SK-N-SH treated with all-trans-retinoic acid at 6 μM for 48 hours (cell line): ENCODE measurements at regions not wholly inside any gene's neighbourhood (a gene's known extent, or its start where the extent isn't known, plus 50 kb on each side); places are given as distances from the start of the nearest gene placed in this dataset.

Experiments used
- ATAC-seq: fragments of 200-7000 bp; cut with Tn5 transposase; 3 replicates; pipeline ENCODE4 v1.9.1; 2020; ENCODE audit warnings: mild to moderate bottlenecking, moderate library complexity
- ARNTL ChIP-seq: fragments of 450-650 bp; formaldehyde crosslinking; IDR thresholded peaks from 2 replicates; pipeline ENCODE4 v1.5.0; 2020; ENCODE audit warnings: low read depth, mild to moderate bottlenecking, moderate library complexity, borderline replicate concordance
- BACH2 ChIP-seq: fragments of 250-450 bp; sonication (Bioruptor Pico); IDR thresholded peaks from 2 replicates; pipeline ENCODE4 v1.9.0; 2021; ENCODE audit warnings: mild to moderate bottlenecking, borderline replicate concordance
- CSDC2 ChIP-seq: fragments of 250-450 bp; sonication (Bioruptor Pico); IDR thresholded peaks from 2 replicates; pipeline ENCODE4 v1.5.0; 2020; ENCODE audit warnings: mild to moderate bottlenecking, moderate library complexity
- ESRRG ChIP-seq: fragments of 250-450 bp; sonication (Bioruptor Pico); IDR thresholded peaks from 2 replicates; pipeline ENCODE4 v1.6.1; 2021; ENCODE audit warnings: mild to moderate bottlenecking
- GLIS3 ChIP-seq: fragments of 250-450 bp; sonication (Bioruptor Pico); IDR thresholded peaks from 2 replicates; pipeline ENCODE4 v1.5.0; 2020; ENCODE audit warnings: mild to moderate bottlenecking, moderate library complexity
- OSR1 ChIP-seq: fragments of 250-450 bp; sonication (Bioruptor Pico); IDR thresholded peaks from 2 replicates; pipeline ENCODE4 v1.8.0; 2022; ENCODE audit warnings: moderate library complexity, mild to moderate bottlenecking, inconsistent platforms
- PPARA ChIP-seq: fragments of 250-450 bp; sonication (Bioruptor Pico); IDR thresholded peaks from 2 replicates; pipeline ENCODE4 v1.5.0; 2020; ENCODE audit warnings: mild to moderate bottlenecking, borderline replicate concordance
- RARB ChIP-seq: fragments of 250-450 bp; sonication (Bioruptor Pico); IDR thresholded peaks from 2 replicates; pipeline ENCODE4 v1.8.0; 2021; ENCODE audit warnings: mild to moderate bottlenecking, moderate library complexity
- SNAI2 ChIP-seq: fragments of 250-450 bp; sonication (Bioruptor Pico); IDR thresholded peaks from 2 replicates; pipeline ENCODE4 v1.5.0; 2020; ENCODE audit warnings: mild to moderate bottlenecking, moderate library complexity
- TCF4 ChIP-seq: fragments of 250-450 bp; sonication (Bioruptor Pico); IDR thresholded peaks from 2 replicates; pipeline ENCODE4 v1.8.0; 2021; ENCODE audit warnings: mild to moderate bottlenecking, moderate library complexity, borderline replicate concordance
- TOX ChIP-seq: fragments of 250-450 bp; sonication (Bioruptor Pico); IDR thresholded peaks from 2 replicates; pipeline ENCODE4 v1.8.0; 2021; ENCODE audit warnings: mild to moderate bottlenecking, moderate library complexity, borderline replicate concordance
- ZC3H10 ChIP-seq: fragments of 250-450 bp; sonication (Bioruptor Pico); IDR thresholded peaks from 2 replicates; pipeline ENCODE4 v1.5.1; 2021; ENCODE audit warnings: mild to moderate bottlenecking, moderate library complexity
- ZFP3 ChIP-seq: fragments of 250-450 bp; sonication (Bioruptor Pico); IDR thresholded peaks from 2 replicates; pipeline ENCODE4 v1.5.0; 2020; ENCODE audit warnings: mild to moderate bottlenecking, moderate library complexity
- ZFP30 ChIP-seq: fragments of 450-650 bp; formaldehyde crosslinking; IDR thresholded peaks from 2 replicates; pipeline ENCODE4 v1.5.0; 2022; ENCODE audit warnings: mild to moderate bottlenecking, moderate library complexity
- ZNF565 ChIP-seq: fragments of 450-650 bp; formaldehyde crosslinking; conservative IDR thresholded peaks from 2 replicates; pipeline ENCODE4 v1.5.0; 2020; ENCODE audit warnings: low read depth, mild to moderate bottlenecking, moderate library complexity
- ZNF70 ChIP-seq: fragments of 450-650 bp; formaldehyde crosslinking; IDR thresholded peaks from 2 replicates; pipeline ENCODE4 v1.5.0; 2020; ENCODE audit warnings: mild to moderate bottlenecking, moderate library complexity
- ZNF8 ChIP-seq: fragments of 450-650 bp; formaldehyde crosslinking; IDR thresholded peaks from 2 replicates; pipeline ENCODE4 v1.5.0; 2020; ENCODE audit warnings: mild to moderate bottlenecking, moderate library complexity
- TF ChIP-seq, protein P1 (sequence below): fragments of 250-450 bp; sonication (Bioruptor Pico); IDR thresholded peaks from 2 replicates; pipeline ENCODE4 v1.8.0; 2020; ENCODE audit warnings: mild to moderate bottlenecking, moderate library complexity, borderline replicate concordance
- TF ChIP-seq, protein P2 (sequence below): fragments of 250-450 bp; sonication (Bioruptor Pico); IDR thresholded peaks from 2 replicates; pipeline ENCODE4 v1.5.1; 2020; ENCODE audit warnings: low read depth, mild to moderate bottlenecking, moderate library complexity
- TF ChIP-seq, protein P3 (sequence below): fragments of 250-450 bp; sonication (Bioruptor Pico); IDR thresholded peaks from 2 replicates; pipeline ENCODE4 v1.8.0; 2021; ENCODE audit warnings: low read depth, mild to moderate bottlenecking, moderate library complexity, borderline replicate concordance
- TF ChIP-seq, protein P4 (sequence below): fragments of 250-450 bp; sonication (Bioruptor Pico); IDR thresholded peaks from 2 replicates; pipeline ENCODE4 v1.5.1; 2021; ENCODE audit warnings: mild to moderate bottlenecking, moderate library complexity
- TF ChIP-seq, protein P5 (sequence below): fragments of 250-450 bp; sonication (Bioruptor Pico); IDR thresholded peaks from 2 replicates; pipeline ENCODE4 v1.5.0; 2020; ENCODE audit warnings: mild to moderate bottlenecking, moderate library complexity

DNA sequence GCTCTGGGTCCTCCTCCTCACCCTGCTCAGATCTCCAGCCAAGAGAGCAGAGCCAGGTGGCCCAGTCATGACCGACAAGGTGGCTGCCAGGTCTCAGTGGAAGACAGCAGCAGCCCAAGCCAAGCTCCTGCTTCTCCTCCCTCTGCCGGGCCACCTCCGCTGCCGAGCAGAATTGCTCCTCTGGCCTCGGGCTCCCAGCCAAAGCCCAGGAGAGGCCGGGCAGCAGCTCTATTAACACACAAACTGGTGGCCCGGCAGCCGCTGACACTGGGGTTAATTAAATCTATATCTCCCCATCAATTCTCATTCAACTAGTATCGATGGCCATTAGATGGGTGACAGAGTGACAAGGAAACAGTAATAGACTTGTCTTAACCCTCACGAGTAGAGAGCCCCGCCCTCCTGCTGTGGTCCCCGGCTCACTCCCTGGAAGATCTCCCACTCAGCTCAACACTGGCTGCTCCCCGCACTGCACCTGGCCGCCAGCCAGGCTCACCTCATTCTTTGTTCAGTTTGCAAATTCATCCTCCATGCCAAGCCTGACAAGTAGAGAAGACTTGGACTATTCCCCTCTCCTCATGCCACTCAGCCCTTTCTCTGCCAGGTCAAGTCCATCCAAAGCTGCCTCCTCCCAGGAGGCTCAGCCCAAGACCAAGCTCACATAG lies 74.1 kb upstream of the UNC5B start:
- no peak for ATAC-seq
- TF ChIP-seq TCF4 (CRISPR knock-in tag) (no peak), CSDC2 (CRISPR knock-in tag) (no peak), BACH2 (CRISPR knock-in tag) (no peak), ZNF565 (CRISPR knock-in tag) (no peak), SNAI2 (CRISPR knock-in tag) (no peak), ZNF8 (no peak), ARNTL (CRISPR knock-in tag) (no peak), GLIS3 (CRISPR knock-in tag) (no peak), ZFP30 (CRISPR knock-in tag) (no peak), TOX (no peak), RARB (CRISPR knock-in tag) (no peak), OSR1 (CRISPR knock-in tag) (no peak), ESRRG (CRISPR knock-in tag) (no peak), ZFP3 (CRISPR knock-in tag) (no peak), ZC3H10 (no peak)
- TF ChIP-seq, protein P1, sequence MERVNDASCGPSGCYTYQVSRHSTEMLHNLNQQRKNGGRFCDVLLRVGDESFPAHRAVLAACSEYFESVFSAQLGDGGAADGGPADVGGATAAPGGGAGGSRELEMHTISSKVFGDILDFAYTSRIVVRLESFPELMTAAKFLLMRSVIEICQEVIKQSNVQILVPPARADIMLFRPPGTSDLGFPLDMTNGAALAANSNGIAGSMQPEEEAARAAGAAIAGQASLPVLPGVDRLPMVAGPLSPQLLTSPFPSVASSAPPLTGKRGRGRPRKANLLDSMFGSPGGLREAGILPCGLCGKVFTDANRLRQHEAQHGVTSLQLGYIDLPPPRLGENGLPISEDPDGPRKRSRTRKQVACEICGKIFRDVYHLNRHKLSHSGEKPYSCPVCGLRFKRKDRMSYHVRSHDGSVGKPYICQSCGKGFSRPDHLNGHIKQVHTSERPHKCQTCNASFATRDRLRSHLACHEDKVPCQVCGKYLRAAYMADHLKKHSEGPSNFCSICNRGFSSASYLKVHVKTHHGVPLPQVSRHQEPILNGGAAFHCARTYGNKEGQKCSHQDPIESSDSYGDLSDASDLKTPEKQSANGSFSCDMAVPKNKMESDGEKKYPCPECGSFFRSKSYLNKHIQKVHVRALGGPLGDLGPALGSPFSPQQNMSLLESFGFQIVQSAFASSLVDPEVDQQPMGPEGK (CRISPR knock-in tag), result no peak
- TF ChIP-seq, protein P2, sequence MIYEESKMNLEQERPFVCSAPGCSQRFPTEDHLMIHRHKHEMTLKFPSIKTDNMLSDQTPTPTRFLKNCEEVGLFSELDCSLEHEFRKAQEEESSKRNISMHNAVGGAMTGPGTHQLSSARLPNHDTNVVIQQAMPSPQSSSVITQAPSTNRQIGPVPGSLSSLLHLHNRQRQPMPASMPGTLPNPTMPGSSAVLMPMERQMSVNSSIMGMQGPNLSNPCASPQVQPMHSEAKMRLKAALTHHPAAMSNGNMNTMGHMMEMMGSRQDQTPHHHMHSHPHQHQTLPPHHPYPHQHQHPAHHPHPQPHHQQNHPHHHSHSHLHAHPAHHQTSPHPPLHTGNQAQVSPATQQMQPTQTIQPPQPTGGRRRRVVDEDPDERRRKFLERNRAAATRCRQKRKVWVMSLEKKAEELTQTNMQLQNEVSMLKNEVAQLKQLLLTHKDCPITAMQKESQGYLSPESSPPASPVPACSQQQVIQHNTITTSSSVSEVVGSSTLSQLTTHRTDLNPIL (CRISPR knock-in tag), result no peak
- TF ChIP-seq, protein P3, sequence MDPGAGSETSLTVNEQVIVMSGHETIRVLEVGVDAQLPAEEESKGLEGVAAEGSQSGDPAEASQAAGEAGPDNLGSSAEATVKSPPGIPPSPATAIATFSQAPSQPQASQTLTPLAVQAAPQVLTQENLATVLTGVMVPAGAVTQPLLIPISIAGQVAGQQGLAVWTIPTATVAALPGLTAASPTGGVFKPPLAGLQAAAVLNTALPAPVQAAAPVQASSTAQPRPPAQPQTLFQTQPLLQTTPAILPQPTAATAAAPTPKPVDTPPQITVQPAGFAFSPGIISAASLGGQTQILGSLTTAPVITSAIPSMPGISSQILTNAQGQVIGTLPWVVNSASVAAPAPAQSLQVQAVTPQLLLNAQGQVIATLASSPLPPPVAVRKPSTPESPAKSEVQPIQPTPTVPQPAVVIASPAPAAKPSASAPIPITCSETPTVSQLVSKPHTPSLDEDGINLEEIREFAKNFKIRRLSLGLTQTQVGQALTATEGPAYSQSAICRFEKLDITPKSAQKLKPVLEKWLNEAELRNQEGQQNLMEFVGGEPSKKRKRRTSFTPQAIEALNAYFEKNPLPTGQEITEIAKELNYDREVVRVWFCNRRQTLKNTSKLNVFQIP (CRISPR knock-in tag), result no peak
- TF ChIP-seq, protein P4, sequence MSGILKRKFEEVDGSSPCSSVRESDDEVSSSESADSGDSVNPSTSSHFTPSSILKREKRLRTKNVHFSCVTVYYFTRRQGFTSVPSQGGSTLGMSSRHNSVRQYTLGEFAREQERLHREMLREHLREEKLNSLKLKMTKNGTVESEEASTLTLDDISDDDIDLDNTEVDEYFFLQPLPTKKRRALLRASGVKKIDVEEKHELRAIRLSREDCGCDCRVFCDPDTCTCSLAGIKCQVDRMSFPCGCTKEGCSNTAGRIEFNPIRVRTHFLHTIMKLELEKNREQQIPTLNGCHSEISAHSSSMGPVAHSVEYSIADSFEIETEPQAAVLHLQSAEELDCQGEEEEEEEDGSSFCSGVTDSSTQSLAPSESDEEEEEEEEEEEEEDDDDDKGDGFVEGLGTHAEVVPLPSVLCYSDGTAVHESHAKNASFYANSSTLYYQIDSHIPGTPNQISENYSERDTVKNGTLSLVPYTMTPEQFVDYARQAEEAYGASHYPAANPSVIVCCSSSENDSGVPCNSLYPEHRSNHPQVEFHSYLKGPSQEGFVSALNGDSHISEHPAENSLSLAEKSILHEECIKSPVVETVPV (CRISPR knock-in tag), result no peak

DNA sequence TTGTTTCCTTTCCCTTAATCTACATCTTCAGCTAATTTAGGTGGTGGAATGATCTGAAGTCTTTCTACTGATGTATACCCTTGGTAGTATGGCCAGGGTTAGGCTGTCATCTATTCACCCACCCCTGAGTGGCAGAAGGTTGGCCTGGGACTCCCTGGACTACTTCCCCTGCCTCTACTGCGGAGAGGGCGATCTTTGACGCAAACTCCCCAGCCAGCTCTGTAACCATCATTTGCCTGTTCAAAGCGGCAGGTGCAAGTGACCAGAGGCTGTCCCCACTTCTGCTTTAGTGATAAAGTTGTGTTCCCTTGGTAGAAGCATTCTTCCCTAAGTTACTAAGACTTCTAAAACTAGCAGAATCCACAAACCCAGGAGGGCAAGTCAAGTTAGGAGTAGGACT lies 70.8 kb upstream of the UNC5B start:
- no peak for ATAC-seq
- TF ChIP-seq, protein P3 (CRISPR knock-in tag), result no peak
- TF ChIP-seq CSDC2 (CRISPR knock-in tag) (no peak), GLIS3 (CRISPR knock-in tag) (no peak), ZFP30 (CRISPR knock-in tag) (no peak), ZNF565 (CRISPR knock-in tag) (no peak), ZNF8 (no peak), BACH2 (CRISPR knock-in tag) (no peak), TOX (no peak), ZNF70 (CRISPR knock-in tag) (no peak), ARNTL (CRISPR knock-in tag) (no peak), ZC3H10 (no peak), ZFP3 (CRISPR knock-in tag) (no peak), PPARA (no peak), RARB (CRISPR knock-in tag) (no peak), SNAI2 (CRISPR knock-in tag) (no peak), OSR1 (CRISPR knock-in tag) (no peak)
- TF ChIP-seq, protein P2 (CRISPR knock-in tag), result no peak
- TF ChIP-seq, protein P1 (CRISPR knock-in tag), result no peak
- TF ChIP-seq, protein P5, sequence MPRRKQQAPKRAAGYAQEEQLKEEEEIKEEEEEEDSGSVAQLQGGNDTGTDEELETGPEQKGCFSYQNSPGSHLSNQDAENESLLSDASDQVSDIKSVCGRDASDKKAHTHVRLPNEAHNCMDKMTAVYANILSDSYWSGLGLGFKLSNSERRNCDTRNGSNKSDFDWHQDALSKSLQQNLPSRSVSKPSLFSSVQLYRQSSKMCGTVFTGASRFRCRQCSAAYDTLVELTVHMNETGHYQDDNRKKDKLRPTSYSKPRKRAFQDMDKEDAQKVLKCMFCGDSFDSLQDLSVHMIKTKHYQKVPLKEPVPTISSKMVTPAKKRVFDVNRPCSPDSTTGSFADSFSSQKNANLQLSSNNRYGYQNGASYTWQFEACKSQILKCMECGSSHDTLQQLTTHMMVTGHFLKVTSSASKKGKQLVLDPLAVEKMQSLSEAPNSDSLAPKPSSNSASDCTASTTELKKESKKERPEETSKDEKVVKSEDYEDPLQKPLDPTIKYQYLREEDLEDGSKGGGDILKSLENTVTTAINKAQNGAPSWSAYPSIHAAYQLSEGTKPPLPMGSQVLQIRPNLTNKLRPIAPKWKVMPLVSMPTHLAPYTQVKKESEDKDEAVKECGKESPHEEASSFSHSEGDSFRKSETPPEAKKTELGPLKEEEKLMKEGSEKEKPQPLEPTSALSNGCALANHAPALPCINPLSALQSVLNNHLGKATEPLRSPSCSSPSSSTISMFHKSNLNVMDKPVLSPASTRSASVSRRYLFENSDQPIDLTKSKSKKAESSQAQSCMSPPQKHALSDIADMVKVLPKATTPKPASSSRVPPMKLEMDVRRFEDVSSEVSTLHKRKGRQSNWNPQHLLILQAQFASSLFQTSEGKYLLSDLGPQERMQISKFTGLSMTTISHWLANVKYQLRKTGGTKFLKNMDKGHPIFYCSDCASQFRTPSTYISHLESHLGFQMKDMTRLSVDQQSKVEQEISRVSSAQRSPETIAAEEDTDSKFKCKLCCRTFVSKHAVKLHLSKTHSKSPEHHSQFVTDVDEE, result no peak
